ENCODE measurements at regions not wholly inside any gene's neighbourhood (a gene's known extent, or its start where the extent isn't known, plus 50 kb on each side); places are given as distances from the start of the nearest gene placed in this dataset.
"Not testable (repeated sequence)": the region's sequence is repeated elsewhere in the genome, so short reads cannot be mapped to it uniquely, and the experiment has no call there.

GRCh38 chr3:75587695-75588094 lies 76.4 kb upstream of the FRG2C start:
- not testable (repeated sequence) for TF ChIP-seq CTCF (IDR thresholded peaks at IDR 0.05); MXI1 (IDR thresholded peaks at IDR 0.05; ENCODE audit: low read depth, low read length)
